ENCODE measurements at regions not wholly inside any gene's neighbourhood (a gene's known extent, or its start where the extent isn't known, plus 50 kb on each side); places are given as distances from the start of the nearest gene placed in this dataset.
"Not testable (repeated sequence)": the region's sequence is repeated elsewhere in the genome, so short reads cannot be mapped to it uniquely, and the experiment has no call there.

GRCh38 chr15:69613988-69614387 is 161.4 kb downstream of the RPLP1 start:
- Mint-ChIP-seq H3K27me3 (ENCODE audit: low read depth) (peaks cover 3% of the 10 kb centered on the region), H3K4me1 (no peaks in the 10 kb centered on the region), H3K9me3 (no peaks in the 10 kb centered on the region), H3K36me3 (ENCODE audit: low read depth) (no peaks in the 10 kb centered on the region), H3K4me3 (no peak overlapping the region), H3K27ac (ENCODE audit: unreplicated experiment) (no peak overlapping the region)
- TF ChIP-seq CTCF (conservative IDR thresholded peaks at IDR 0.05): no peak
- no peak for DNase-seq (ENCODE audit: low read depth, low spot score)

- no peaks in the 10 kb centered on the region for H3K4me1 Mint-ChIP-seq
- peaks cover 9% of the 10 kb centered on the region for H3K27me3 Mint-ChIP-seq (ENCODE audit: low read depth)
- no peak overlapping the region for H3K27ac Mint-ChIP-seq (ENCODE audit: unreplicated experiment)
- H3K4me3 Mint-ChIP-seq: no peak overlapping the region
- no peak for TF ChIP-seq CTCF (conservative IDR thresholded peaks at IDR 0.05)
- peaks cover 3% of the 10 kb centered on the region for H3K36me3 Mint-ChIP-seq (ENCODE audit: low read depth)
- H3K9me3 Mint-ChIP-seq: no peaks in the 10 kb centered on the region
- no peak for DNase-seq (ENCODE audit: low read depth, low spot score)
These were observed 163.1 kb downstream of the RPLP1 start for GRCh38 chr15:69615736-69616135.

- no peak for DNase-seq (ENCODE audit: low read depth, low spot score)
- H3K9me3 Mint-ChIP-seq: no peaks in the 10 kb centered on the region
- no peak for TF ChIP-seq CTCF (conservative IDR thresholded peaks at IDR 0.05)
- H3K36me3 Mint-ChIP-seq (ENCODE audit: low read depth): peaks cover 3% of the 10 kb centered on the region
- no peak overlapping the region for H3K4me3 Mint-ChIP-seq
- peaks cover 9% of the 10 kb centered on the region for H3K27me3 Mint-ChIP-seq (ENCODE audit: low read depth)
- peak overlapping the region; percentile 4 for H3K27ac Mint-ChIP-seq (ENCODE audit: unreplicated experiment)
- no peaks in the 10 kb centered on the region for H3K4me1 Mint-ChIP-seq
These were observed 163.9 kb downstream of the RPLP1 start for GRCh38 chr15:69616558-69616957.

GRCh38 chr15:69617144-69617543 is 164.5 kb downstream of the RPLP1 start:
- DNase-seq (ENCODE audit: low read depth, low spot score); H3K4me1 Mint-ChIP-seq; H3K36me3 Mint-ChIP-seq (ENCODE audit: low read depth); H3K4me3 Mint-ChIP-seq; H3K27ac Mint-ChIP-seq (ENCODE audit: unreplicated experiment); H3K27me3 Mint-ChIP-seq (ENCODE audit: low read depth); H3K9me3 Mint-ChIP-seq: not testable (repeated sequence)

- H3K4me3 Mint-ChIP-seq: no peak overlapping the region
- H3K27me3 Mint-ChIP-seq (ENCODE audit: low read depth): peaks cover 9% of the 10 kb centered on the region
- H3K4me1 Mint-ChIP-seq: no peaks in the 10 kb centered on the region
- TF ChIP-seq CTCF (conservative IDR thresholded peaks at IDR 0.05): no peak
- no peak for DNase-seq (ENCODE audit: low read depth, low spot score)
- H3K27ac Mint-ChIP-seq (ENCODE audit: unreplicated experiment): no peak overlapping the region
- peaks cover 8% of the 10 kb centered on the region for H3K9me3 Mint-ChIP-seq
- peaks cover 3% of the 10 kb centered on the region for H3K36me3 Mint-ChIP-seq (ENCODE audit: low read depth)
These were observed 171.0 kb downstream of the RPLP1 start for GRCh38 chr15:69623392-69624154.

GRCh38 chr15:69624155-69624520 is 171.5 kb downstream of the RPLP1 start:
- no peak for TF ChIP-seq CTCF (conservative IDR thresholded peaks at IDR 0.05)
- Mint-ChIP-seq H3K27me3 (ENCODE audit: low read depth) (peaks cover 9% of the 10 kb centered on the region), H3K36me3 (ENCODE audit: low read depth) (peaks cover 3% of the 10 kb centered on the region), H3K4me3 (no peak overlapping the region), H3K27ac (ENCODE audit: unreplicated experiment) (no peak overlapping the region), H3K4me1 (no peaks in the 10 kb centered on the region), H3K9me3 (peaks cover 8% of the 10 kb centered on the region)
- no peak for DNase-seq (ENCODE audit: low read depth, low spot score)
